ENCODE measurements at regions not wholly inside any gene's neighbourhood (a gene's known extent, or its start where the extent isn't known, plus 50 kb on each side); places are given as distances from the start of the nearest gene placed in this dataset.

DNA sequence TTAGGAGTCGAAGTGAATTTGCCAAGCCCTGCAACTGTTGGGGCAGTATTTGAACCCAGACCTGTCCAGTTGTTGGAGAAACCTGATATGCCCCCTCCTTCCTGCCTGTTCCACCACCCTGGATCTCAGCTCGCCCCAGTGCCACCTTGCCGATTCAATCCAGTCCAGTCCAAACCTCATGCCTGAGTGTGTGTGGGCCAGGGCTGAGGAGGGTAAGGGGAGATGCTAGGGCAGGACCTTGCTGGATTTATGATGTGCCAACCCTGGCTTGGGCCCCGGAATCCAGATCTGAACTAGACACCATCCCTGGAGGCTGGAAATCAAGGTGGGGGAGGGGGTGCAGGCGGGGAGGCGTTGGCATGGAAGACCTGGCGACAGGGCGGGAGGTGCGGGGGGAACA is 98.9 kb upstream of the WNT4 start:
- no peak for TF ChIP-seq POLR2AphosphoS5 (IDR thresholded peaks at IDR 0.05)
- TF ChIP-seq POLR2A (IDR thresholded peaks at IDR 0.05): no peak
- TF ChIP-seq CTCF (IDR thresholded peaks at IDR 0.05): no peak

All from gastroesophageal sphincter (tissue), 3 donors.